ENCODE measurements at regions not wholly inside any gene's neighbourhood (a gene's known extent, or its start where the extent isn't known, plus 50 kb on each side); places are given as distances from the start of the nearest gene placed in this dataset.

DNA sequence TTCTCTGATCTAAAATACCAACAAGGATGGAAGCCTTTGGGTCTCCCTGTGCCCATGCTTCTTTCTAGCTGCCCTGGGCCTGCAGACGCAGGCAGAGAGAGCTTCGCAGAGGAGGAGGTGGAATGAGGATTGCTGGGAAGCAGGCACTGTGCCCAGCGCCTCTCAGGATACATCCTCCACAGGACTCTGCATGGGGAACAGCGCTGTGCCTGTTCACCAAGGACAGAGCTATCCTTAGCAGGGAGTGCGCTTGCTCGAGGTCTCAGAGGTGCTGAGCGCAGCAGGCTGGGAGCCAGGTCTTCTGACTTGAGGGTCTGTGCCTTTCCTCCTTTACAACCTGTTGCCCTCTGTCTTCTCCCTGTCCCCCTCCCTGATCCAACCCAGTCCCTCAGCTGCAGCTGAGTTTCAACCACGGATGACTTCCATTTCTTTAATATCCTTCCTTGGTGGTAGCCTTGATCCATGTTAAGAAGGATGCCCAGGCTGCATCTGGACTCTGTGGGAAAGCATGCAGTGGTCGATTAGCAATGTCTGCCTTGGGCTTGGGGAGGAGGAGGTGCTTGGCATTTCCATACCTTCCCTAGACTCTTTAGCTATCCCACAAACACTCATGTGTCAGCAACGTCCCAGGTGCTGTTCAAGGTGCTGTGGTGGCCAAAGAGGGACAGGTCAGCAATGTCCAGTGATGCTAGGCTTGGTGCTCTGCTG lies 219.6 kb upstream of the GPR26 start:
- no peaks in the 10 kb centered on the region for H3K4me1 ChIP-seq
- no peaks in the 10 kb centered on the region for H3K9me3 ChIP-seq
- H3K36me3 ChIP-seq, result no peaks in the 10 kb centered on the region
- no peak for TF ChIP-seq CTCF (IDR thresholded peaks at IDR 0.05)
- H3K27me3 ChIP-seq, result no peaks in the 10 kb centered on the region
- no peak for DNase-seq (ENCODE audit: low spot score)
- H3K27ac ChIP-seq, result no peak overlapping the region
- no peak overlapping the region for H3K4me3 ChIP-seq

- Histone ChIP-seq H3K36me3 (no peaks in the 10 kb centered on the region), H3K27ac (no peak overlapping the region), H3K9me3 (no peaks in the 10 kb centered on the region), H3K4me3 (no peak overlapping the region), H3K27me3 (no peaks in the 10 kb centered on the region), H3K4me1 (no peaks in the 10 kb centered on the region)
- no peak for DNase-seq (ENCODE audit: low spot score)
- no peak for TF ChIP-seq CTCF (IDR thresholded peaks at IDR 0.05)
These were observed 216.8 kb upstream of the GPR26 start for GRCh38 chr10:123449234-123449962.

DNA sequence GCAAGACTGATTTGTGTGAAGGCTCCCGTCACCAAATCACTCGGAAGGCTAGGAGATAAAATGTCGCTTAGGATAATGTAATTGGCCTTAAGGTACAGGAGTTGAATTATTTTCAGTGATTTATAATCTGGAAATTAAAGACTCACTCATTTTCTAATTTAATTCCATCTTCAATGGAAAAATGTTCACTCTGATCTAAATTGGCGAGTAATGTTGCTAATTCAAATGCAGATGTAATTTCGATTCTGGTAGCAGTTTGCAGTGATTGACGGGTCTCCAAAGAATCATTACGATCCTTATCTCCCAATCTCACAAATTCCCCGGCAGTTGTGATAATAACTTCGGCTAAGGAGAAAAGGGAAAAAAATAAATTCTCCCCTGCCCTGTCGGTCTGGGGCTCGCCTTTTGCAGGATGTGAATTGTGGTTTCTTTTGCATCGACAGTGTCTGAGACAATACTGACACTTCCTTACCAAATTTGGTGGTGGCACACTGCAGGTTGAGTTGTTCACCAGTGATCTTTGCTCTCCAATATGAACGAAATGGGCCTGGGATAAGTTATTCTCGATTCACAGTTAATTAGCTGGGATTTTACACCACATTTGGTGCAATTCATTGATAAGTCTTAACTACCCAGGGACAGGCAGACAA lies 215.1 kb upstream of the GPR26 start:
- no peaks in the 10 kb centered on the region for H3K9me3 ChIP-seq
- H3K36me3 ChIP-seq, result no peaks in the 10 kb centered on the region
- no peaks in the 10 kb centered on the region for H3K27me3 ChIP-seq
- no peak for TF ChIP-seq CTCF (IDR thresholded peaks at IDR 0.05)
- no peak overlapping the region for H3K27ac ChIP-seq
- H3K4me1 ChIP-seq, result no peaks in the 10 kb centered on the region
- no peak for DNase-seq (ENCODE audit: low spot score)
- H3K4me3 ChIP-seq, result no peak overlapping the region

- Histone ChIP-seq H3K36me3 (no peaks in the 10 kb centered on the region), H3K9me3 (no peaks in the 10 kb centered on the region), H3K4me1 (no peaks in the 10 kb centered on the region), H3K27ac (no peak overlapping the region), H3K27me3 (no peaks in the 10 kb centered on the region), H3K4me3 (no peak overlapping the region)
- TF ChIP-seq CTCF (IDR thresholded peaks at IDR 0.05), result no peak
- no peak for DNase-seq (ENCODE audit: low spot score)
These were observed 214.4 kb upstream of the GPR26 start for GRCh38 chr10:123451618-123452245.

- Histone ChIP-seq H3K4me3 (no peak overlapping the region), H3K36me3 (no peaks in the 10 kb centered on the region), H3K4me1 (no peaks in the 10 kb centered on the region), H3K27me3 (no peaks in the 10 kb centered on the region), H3K27ac (no peak overlapping the region), H3K9me3 (no peaks in the 10 kb centered on the region)
- TF ChIP-seq CTCF (IDR thresholded peaks at IDR 0.05), result no peak
- DNase-seq (ENCODE audit: low spot score), result no peak
These were observed 211.2 kb upstream of the GPR26 start for GRCh38 chr10:123454987-123455386.

Measured in right atrium auricular region (tissue), 2 donors.